ENCODE measurements at regions not wholly inside any gene's neighbourhood (a gene's known extent, or its start where the extent isn't known, plus 50 kb on each side); places are given as distances from the start of the nearest gene placed in this dataset.

DNA sequence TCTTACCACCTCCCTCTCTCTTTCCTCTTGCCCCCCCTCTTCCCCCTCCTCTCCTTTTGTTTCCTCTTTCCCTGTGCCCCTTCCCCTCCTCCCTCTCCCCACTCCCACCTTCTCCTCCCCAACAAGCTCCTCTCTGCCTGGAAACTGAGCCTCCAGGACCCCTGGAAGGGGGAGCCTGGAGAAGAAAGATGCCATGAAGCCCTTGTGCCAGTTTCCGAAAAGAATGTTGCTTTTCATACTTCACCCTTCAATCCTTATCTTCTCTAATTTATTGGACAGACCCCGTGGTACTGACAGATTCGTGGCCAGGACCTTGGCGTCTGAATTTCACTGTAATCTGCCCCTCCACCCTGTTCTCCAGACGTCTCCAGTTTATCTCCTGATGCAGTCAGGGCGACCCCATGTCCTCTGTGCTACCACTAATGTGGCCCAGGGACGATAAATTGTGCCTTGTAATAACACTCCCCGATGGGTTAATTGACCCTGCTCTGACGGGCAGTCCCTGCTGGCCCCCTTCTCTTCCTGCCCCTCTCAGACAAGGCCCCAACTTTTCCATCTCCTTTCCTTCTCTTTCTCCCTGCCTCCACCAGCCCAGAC is 138.4 kb upstream of the GSE1 start:
- Mint-ChIP-seq H3K27ac (no peak overlapping the region), H3K4me1 (ENCODE audit: low read depth) (no peaks in the 10 kb centered on the region), H3K4me3 (no peak overlapping the region), H3K36me3 (ENCODE audit: low read depth) (no peaks in the 10 kb centered on the region), H3K9me3 (no peaks in the 10 kb centered on the region), H3K27me3 (ENCODE audit: low read depth) (no peaks in the 10 kb centered on the region)

DNA sequence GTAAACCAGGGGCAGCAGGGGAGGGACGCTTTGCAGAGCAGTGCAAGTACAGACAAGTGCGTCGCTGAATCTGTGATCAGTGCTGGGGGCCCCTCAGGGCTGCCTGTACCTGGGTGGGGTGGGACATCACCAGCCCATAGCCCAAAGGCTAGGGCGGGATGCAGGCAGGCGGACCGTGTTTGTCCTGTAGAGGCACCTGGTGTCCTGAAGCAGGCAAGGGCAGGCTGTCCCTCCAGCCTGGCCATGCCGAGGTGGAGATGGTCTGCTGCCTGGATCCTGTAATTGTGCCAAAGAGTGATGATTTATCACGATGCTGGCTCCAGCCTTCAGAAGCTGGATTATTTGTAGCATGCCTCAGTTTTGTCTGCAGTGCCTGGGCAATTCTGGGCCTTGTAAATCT is 137.9 kb upstream of the GSE1 start:
- H3K4me3 Mint-ChIP-seq: no peak overlapping the region
- no peak overlapping the region for H3K27ac Mint-ChIP-seq
- no peaks in the 10 kb centered on the region for H3K4me1 Mint-ChIP-seq (ENCODE audit: low read depth)
- H3K27me3 Mint-ChIP-seq (ENCODE audit: low read depth): no peaks in the 10 kb centered on the region
- H3K9me3 Mint-ChIP-seq: no peaks in the 10 kb centered on the region
- H3K36me3 Mint-ChIP-seq (ENCODE audit: low read depth): no peaks in the 10 kb centered on the region

DNA sequence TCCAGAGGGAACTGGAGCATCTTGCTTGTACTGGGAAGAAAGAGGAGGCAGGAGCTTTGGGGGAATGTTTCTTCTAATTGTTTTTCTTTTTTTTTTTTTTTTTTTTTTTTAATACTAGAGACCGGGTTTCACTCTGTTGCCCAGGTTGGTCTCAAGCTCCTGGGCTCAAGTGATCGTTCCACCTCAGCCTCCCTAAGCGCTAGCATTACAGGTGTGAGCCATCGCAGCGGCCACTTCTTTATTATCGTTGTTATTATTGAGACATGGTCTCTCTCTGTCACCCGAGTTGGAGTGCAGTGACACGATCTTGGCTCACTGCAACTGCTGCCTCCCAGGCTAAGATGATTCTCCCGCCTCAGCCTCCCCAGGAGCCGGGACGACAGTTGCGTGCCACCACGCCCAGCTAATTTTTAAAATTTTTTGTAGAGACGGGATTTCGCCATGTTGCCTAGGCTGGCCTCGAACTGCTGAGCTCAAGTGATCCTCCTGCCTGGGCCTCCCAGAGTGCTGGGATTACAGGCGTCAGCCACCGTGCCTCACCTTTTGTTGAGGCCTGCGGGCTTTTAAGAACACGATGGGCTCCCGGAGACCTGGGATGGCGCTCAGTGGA is 137.3 kb upstream of the GSE1 start:
- H3K36me3 Mint-ChIP-seq (ENCODE audit: low read depth): no peaks in the 10 kb centered on the region
- no peak overlapping the region for H3K4me3 Mint-ChIP-seq
- no peaks in the 10 kb centered on the region for H3K4me1 Mint-ChIP-seq (ENCODE audit: low read depth)
- H3K9me3 Mint-ChIP-seq: no peaks in the 10 kb centered on the region
- no peaks in the 10 kb centered on the region for H3K27me3 Mint-ChIP-seq (ENCODE audit: low read depth)
- no peak overlapping the region for H3K27ac Mint-ChIP-seq

GRCh38 chr16:85476389-85476788 is 136.7 kb upstream of the GSE1 start:
- Mint-ChIP-seq H3K4me3 (no peak overlapping the region), H3K4me1 (ENCODE audit: low read depth) (no peaks in the 10 kb centered on the region)

DNA sequence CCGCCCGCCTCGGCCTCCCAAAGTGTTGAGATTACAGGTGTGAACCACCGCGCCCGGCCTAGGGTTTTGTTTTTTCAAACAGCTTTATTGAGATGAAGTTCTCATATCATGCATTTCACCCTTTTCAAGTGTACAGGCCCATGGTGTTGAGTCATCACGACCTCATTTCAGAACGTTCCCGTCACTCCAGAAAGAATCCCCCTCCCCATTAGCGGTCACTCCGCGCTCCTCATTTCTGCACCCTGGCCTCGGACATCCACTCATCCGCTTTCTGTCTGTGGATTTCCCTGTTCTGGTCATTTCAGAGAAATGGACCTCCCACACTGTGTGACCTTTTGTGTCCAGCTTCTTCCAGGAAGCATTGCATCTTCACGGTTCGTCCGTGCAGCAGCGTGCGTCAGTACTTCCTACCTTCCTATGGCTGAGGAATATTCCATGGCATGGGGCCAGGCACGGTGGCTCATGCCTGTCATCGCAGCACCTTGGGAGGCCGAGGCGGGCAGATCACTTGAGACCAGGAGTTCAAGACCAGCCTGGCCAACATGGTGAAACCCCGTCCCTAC is 135.2 kb upstream of the GSE1 start:
- H3K4me3 Mint-ChIP-seq: no peak overlapping the region
- no peaks in the 10 kb centered on the region for H3K36me3 Mint-ChIP-seq (ENCODE audit: low read depth)
- H3K4me1 Mint-ChIP-seq (ENCODE audit: low read depth): no peaks in the 10 kb centered on the region
- H3K27ac Mint-ChIP-seq: no peak overlapping the region
- no peaks in the 10 kb centered on the region for H3K9me3 Mint-ChIP-seq
- H3K27me3 Mint-ChIP-seq (ENCODE audit: low read depth): no peaks in the 10 kb centered on the region

More at GRCh38 chr16:85476389-85476788, 136.7 kb upstream of the GSE1 start:
- H3K36me3 Mint-ChIP-seq (ENCODE audit: low read depth): no peaks in the 10 kb centered on the region
- H3K9me3 Mint-ChIP-seq: no peaks in the 10 kb centered on the region
- H3K27me3 Mint-ChIP-seq (ENCODE audit: low read depth): no peaks in the 10 kb centered on the region
- H3K27ac Mint-ChIP-seq: no peak overlapping the region

GRCh38 chr16:85479972-85480726 is 133.0 kb upstream of the GSE1 start:
- Mint-ChIP-seq H3K36me3 (ENCODE audit: low read depth) (no peaks in the 10 kb centered on the region), H3K4me1 (ENCODE audit: low read depth) (no peaks in the 10 kb centered on the region), H3K9me3 (no peaks in the 10 kb centered on the region), H3K4me3 (no peak overlapping the region), H3K27ac (no peak overlapping the region), H3K27me3 (ENCODE audit: low read depth) (no peaks in the 10 kb centered on the region)

DNA sequence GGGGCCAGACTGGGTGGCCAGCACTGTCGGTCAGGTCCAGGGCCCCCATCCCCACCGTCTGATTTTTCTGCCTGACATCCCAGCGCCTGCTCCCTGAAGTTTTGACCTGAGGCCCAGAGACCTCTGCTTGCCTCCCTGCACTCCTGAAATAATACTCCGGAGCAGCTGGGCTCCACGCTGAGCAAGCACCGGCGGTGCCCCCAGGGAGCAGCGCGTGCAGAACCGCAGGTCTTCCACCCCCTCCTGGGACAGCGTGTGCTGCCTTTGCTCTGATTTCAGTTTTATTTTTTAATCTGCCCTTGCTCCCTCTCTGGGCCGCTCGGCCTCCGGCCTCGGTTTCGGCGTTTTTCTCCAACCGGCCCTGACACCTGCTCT is 132.4 kb upstream of the GSE1 start:
- no peak overlapping the region for H3K27ac Mint-ChIP-seq
- H3K4me3 Mint-ChIP-seq: no peak overlapping the region
- no peaks in the 10 kb centered on the region for H3K27me3 Mint-ChIP-seq (ENCODE audit: low read depth)
- no peaks in the 10 kb centered on the region for H3K36me3 Mint-ChIP-seq (ENCODE audit: low read depth)
- no peaks in the 10 kb centered on the region for H3K4me1 Mint-ChIP-seq (ENCODE audit: low read depth)
- H3K9me3 Mint-ChIP-seq: no peaks in the 10 kb centered on the region

GRCh38 chr16:85481206-85481605 is 131.9 kb upstream of the GSE1 start:
- H3K27ac Mint-ChIP-seq: no peak overlapping the region
- no peak overlapping the region for H3K4me3 Mint-ChIP-seq
- no peaks in the 10 kb centered on the region for H3K36me3 Mint-ChIP-seq (ENCODE audit: low read depth)
- H3K4me1 Mint-ChIP-seq (ENCODE audit: low read depth): no peaks in the 10 kb centered on the region
- no peaks in the 10 kb centered on the region for H3K9me3 Mint-ChIP-seq
- H3K27me3 Mint-ChIP-seq (ENCODE audit: low read depth): no peaks in the 10 kb centered on the region

DNA sequence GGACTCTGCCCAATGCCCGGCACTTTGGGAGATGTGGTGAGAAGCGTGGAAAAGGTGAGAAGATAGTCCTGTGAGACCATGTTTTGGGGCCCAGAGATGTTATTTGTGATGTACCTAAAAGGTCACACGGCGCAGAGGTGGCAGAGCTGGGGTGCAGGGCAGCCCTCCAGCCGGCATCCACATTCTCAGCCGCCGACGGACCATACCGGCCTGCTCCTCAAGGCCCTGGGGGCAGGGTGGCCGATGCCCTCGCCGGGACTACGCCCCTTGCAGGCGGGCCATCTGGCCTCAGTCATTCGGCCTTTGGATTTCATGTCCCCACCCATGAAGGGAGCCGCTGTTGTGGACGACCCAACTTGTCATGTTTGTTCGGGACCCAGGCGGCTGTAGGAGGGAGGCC is 131.4 kb upstream of the GSE1 start:
- H3K4me1 Mint-ChIP-seq (ENCODE audit: low read depth): no peaks in the 10 kb centered on the region
- H3K9me3 Mint-ChIP-seq: no peaks in the 10 kb centered on the region
- no peaks in the 10 kb centered on the region for H3K36me3 Mint-ChIP-seq (ENCODE audit: low read depth)
- no peak overlapping the region for H3K27ac Mint-ChIP-seq
- H3K27me3 Mint-ChIP-seq (ENCODE audit: low read depth): no peaks in the 10 kb centered on the region
- H3K4me3 Mint-ChIP-seq: no peak overlapping the region

DNA sequence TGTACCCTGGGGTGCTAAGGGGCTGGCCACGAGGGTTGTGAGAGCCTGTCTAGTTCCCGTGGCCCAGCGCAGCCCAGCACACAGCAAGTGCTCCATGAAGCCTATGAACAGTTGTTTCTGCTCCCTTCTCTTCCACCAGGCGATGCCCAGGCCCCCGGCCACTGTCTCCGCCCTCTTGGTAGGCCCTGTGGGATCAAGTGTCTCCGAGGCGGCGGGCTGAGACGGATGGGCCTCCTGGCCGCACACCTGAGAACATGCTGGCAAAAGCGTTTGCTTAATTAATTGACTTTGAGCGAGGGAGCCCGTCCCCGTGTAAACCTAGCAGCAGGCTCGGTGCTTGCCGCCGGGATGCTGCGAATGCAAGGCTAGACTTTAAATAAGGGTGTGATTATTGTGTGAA is 129.7 kb upstream of the GSE1 start:
- Mint-ChIP-seq H3K9me3 (no peaks in the 10 kb centered on the region), H3K27ac (no peak overlapping the region), H3K4me1 (ENCODE audit: low read depth) (no peaks in the 10 kb centered on the region), H3K27me3 (ENCODE audit: low read depth) (no peaks in the 10 kb centered on the region), H3K36me3 (ENCODE audit: low read depth) (no peaks in the 10 kb centered on the region), H3K4me3 (no peak overlapping the region)

- Mint-ChIP-seq H3K4me3 (no peak overlapping the region), H3K4me1 (ENCODE audit: low read depth) (no peaks in the 10 kb centered on the region), H3K9me3 (no peaks in the 10 kb centered on the region), H3K36me3 (ENCODE audit: low read depth) (no peaks in the 10 kb centered on the region), H3K27me3 (ENCODE audit: low read depth) (no peaks in the 10 kb centered on the region), H3K27ac (no peak overlapping the region)
Measured at GRCh38 chr16:85484347-85485300, 128.5 kb upstream of the GSE1 start.

- H3K4me1 Mint-ChIP-seq (ENCODE audit: low read depth): no peaks in the 10 kb centered on the region
- no peaks in the 10 kb centered on the region for H3K9me3 Mint-ChIP-seq
- no peak overlapping the region for H3K4me3 Mint-ChIP-seq
- no peak overlapping the region for H3K27ac Mint-ChIP-seq
- H3K36me3 Mint-ChIP-seq (ENCODE audit: low read depth): no peaks in the 10 kb centered on the region
- no peaks in the 10 kb centered on the region for H3K27me3 Mint-ChIP-seq (ENCODE audit: low read depth)
Measured at GRCh38 chr16:85485379-85485778, 127.7 kb upstream of the GSE1 start.

- H3K27ac Mint-ChIP-seq: no peak overlapping the region
Measured at GRCh38 chr16:85486256-85486915, 126.7 kb upstream of the GSE1 start.

DNA sequence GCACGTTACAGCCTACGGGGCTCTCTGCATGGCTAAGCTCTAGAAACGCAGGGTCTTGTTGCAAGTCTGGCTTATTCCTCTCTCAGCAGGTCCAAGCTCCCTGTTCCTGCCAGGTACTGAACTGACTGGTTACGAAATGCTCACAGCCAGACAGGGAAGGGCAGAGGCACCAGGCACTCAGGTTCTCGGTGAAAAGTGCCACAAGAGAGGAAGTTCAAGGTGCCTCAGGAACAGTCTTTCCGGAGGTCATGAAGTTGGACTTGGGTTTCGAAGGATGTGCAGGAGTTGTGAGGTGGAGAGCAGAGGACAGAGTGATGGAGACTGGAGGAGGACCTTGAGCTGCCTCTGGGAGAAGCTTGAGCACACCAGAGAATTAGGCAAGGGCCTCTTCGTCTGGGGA is 124.7 kb upstream of the GSE1 start:
- H3K27me3 Mint-ChIP-seq (ENCODE audit: low read depth): no peaks in the 10 kb centered on the region
- H3K9me3 Mint-ChIP-seq: no peaks in the 10 kb centered on the region
- no peaks in the 10 kb centered on the region for H3K4me1 Mint-ChIP-seq (ENCODE audit: low read depth)
- H3K27ac Mint-ChIP-seq: no peak overlapping the region
- H3K36me3 Mint-ChIP-seq (ENCODE audit: low read depth): no peaks in the 10 kb centered on the region
- H3K4me3 Mint-ChIP-seq: no peak overlapping the region

More at GRCh38 chr16:85486256-85486915, 126.7 kb upstream of the GSE1 start:
- Mint-ChIP-seq H3K4me1 (ENCODE audit: low read depth) (no peaks in the 10 kb centered on the region), H3K9me3 (no peaks in the 10 kb centered on the region), H3K4me3 (no peak overlapping the region), H3K36me3 (ENCODE audit: low read depth) (no peaks in the 10 kb centered on the region), H3K27me3 (ENCODE audit: low read depth) (no peaks in the 10 kb centered on the region)

Measured in T-helper 1 cell treated with Interleukin-12 subunit alpha and Interleukin-12 subunit beta and Interleukin-4 antibody, amounts not matched to agents 30 μg/mL and 1 μg/mL, for 36 hours (primary cell).